Mesendoderm (in vitro differentiated cells): ENCODE measurements at regions not wholly inside any gene's neighbourhood (a gene's known extent, or its start where the extent isn't known, plus 50 kb on each side); places are given as distances from the start of the nearest gene placed in this dataset.
"Not testable (repeated sequence)": the region's sequence is repeated elsewhere in the genome, so short reads cannot be mapped to it uniquely, and the experiment has no call there.

Experiments used
- DNase-seq: peaks from one replicate; pipeline ENCODE4 v3.0.0; 2013
- H2AK5ac ChIP-seq: 2 replicates; pipeline ENCODE4 v1.6.1; 2013; ENCODE audit warnings: low read length, inconsistent platforms
- H2BK120ac ChIP-seq: 2 replicates; pipeline ENCODE4 v1.6.1; 2013; ENCODE audit warnings: low read depth, mild to moderate bottlenecking, low read length, moderate library complexity, mixed read lengths
- H2BK15ac ChIP-seq: replicated peaks from 2 replicates; pipeline ENCODE4 v1.6.1; 2013; ENCODE audit warnings: low read depth, mild to moderate bottlenecking, moderate library complexity
- H2BK5ac ChIP-seq: 2 replicates; pipeline ENCODE4 v1.6.1; 2013; ENCODE audit warnings: low read length, inconsistent platforms
- H3K18ac ChIP-seq: 2 replicates; pipeline ENCODE4 v1.6.1; 2013; ENCODE audit warnings: mild to moderate bottlenecking, low read length, mixed read lengths
- H3K23ac ChIP-seq: one replicate; pipeline ENCODE4 v1.6.1; 2013; ENCODE audit warnings: low read length
- H3K27ac ChIP-seq: 2 replicates; pipeline ENCODE4 v1.5.1; 2013; ENCODE audit warnings: low read depth, mild to moderate bottlenecking, inconsistent platforms, low read length, moderate library complexity
- H3K27me3 ChIP-seq: 2 replicates; pipeline ENCODE4 v1.6.1; 2013; ENCODE audit warnings: low read length, control low read depth, mild to moderate bottlenecking, inconsistent platforms; ENCODE audit not compliant: insufficient read depth, poor library complexity
- H3K36me3 ChIP-seq: 2 replicates; pipeline ENCODE4 v1.6.1; 2013; ENCODE audit warnings: low read length, inconsistent platforms; ENCODE audit not compliant: control insufficient read depth, insufficient read depth
- H3K4ac ChIP-seq: one replicate; pipeline ENCODE4 v1.6.1; 2013; ENCODE audit warnings: low read depth, mild to moderate bottlenecking, low read length, moderate library complexity
- H3K4me1 ChIP-seq: 2 replicates; pipeline ENCODE4 v1.6.1; 2013; ENCODE audit warnings: low read depth, low read length, inconsistent platforms; ENCODE audit not compliant: control insufficient read depth
- H3K4me2 ChIP-seq: 2 replicates; pipeline ENCODE4 v1.6.1; 2013; ENCODE audit warnings: low read length
- H3K4me3 ChIP-seq: 2 replicates; pipeline ENCODE4 v1.5.1; 2013; ENCODE audit warnings: mild to moderate bottlenecking, low read length
- H3K56ac ChIP-seq: one replicate; pipeline ENCODE4 v1.6.1; 2013; ENCODE audit warnings: low read length
- H3K79me1 ChIP-seq: 2 replicates; pipeline ENCODE4 v1.6.1; 2013; ENCODE audit warnings: low read length, inconsistent platforms
- H3K79me2 ChIP-seq: 2 replicates; pipeline ENCODE4 v1.6.1; 2013; ENCODE audit warnings: mild to moderate bottlenecking, low read length; ENCODE audit not compliant: control insufficient read depth, insufficient read depth
- H3K9ac ChIP-seq: 2 replicates; pipeline ENCODE4 v1.6.1; 2013; ENCODE audit warnings: low read length, inconsistent platforms
- H4K5ac ChIP-seq: one replicate; pipeline ENCODE4 v1.6.1; 2013; ENCODE audit warnings: low read length
- H4K8ac ChIP-seq: one replicate; pipeline ENCODE4 v1.6.1; 2013; ENCODE audit warnings: low read depth, mild to moderate bottlenecking, control low read depth, low read length, moderate library complexity
- WGBS: extraction: QIAGEN DNeasy Blood & Tissue Kit; methylation state at CpG from one replicate; pipeline ENCODE4 v1.1.7; 2013; ENCODE audit warnings: low lambda C conversion rate, missing lambda C conversion rate; ENCODE audit not compliant: insufficient coverage; ENCODE audit errors: extremely low coverage; 5-methylcytosine and 5-hydroxymethylcytosine counted together

- H3K9ac ChIP-seq, H4K5ac ChIP-seq, H4K8ac ChIP-seq, DNase-seq, H3K4me3 ChIP-seq, H2AK5ac ChIP-seq, H2BK15ac ChIP-seq, H3K4me1 ChIP-seq, H3K79me2 ChIP-seq, H3K27ac ChIP-seq, H3K36me3 ChIP-seq, H3K4ac ChIP-seq, H3K27me3 ChIP-seq, H2BK5ac ChIP-seq, H3K56ac ChIP-seq, H3K23ac ChIP-seq, H3K4me2 ChIP-seq, H3K18ac ChIP-seq, H2BK120ac ChIP-seq, H3K79me1 ChIP-seq: not testable (repeated sequence)
- no CpG with 5 or more reads among the region's 3 CpGs for WGBS
Measured at GRCh38 chr3:59170166-59170565, 120.3 kb upstream of the CFAP20DC start.

GRCh38 chr3:59167756-59168155, 117.9 kb upstream of the CFAP20DC start:
- no peak overlapping the region for H3K9ac ChIP-seq
- no peak overlapping the region for H3K4me3 ChIP-seq
- no peak overlapping the region for H3K23ac ChIP-seq
- H2BK120ac ChIP-seq, result no peak overlapping the region
- H2BK5ac ChIP-seq, result no peak overlapping the region
- no peak for DNase-seq
- no peak overlapping the region for H4K8ac ChIP-seq
- no peak overlapping the region for H3K27ac ChIP-seq
- H3K79me2 ChIP-seq, result no peaks in the 10 kb centered on the region
- no peak overlapping the region for H3K4ac ChIP-seq
- no peak overlapping the region for H3K4me2 ChIP-seq
- H4K5ac ChIP-seq, result no peak overlapping the region
- H3K27me3 ChIP-seq, result no peaks in the 10 kb centered on the region
- whole genome bisulfite sequencing, result no CpG with 5 or more reads among the region's 1 CpG
- no peaks in the 10 kb centered on the region for H3K4me1 ChIP-seq
- H3K36me3 ChIP-seq, result no peaks in the 10 kb centered on the region
- H3K18ac ChIP-seq, result no peak overlapping the region
- no peaks in the 10 kb centered on the region for H3K79me1 ChIP-seq
- no peak overlapping the region for H3K56ac ChIP-seq
- H2AK5ac ChIP-seq, result no peak overlapping the region
- no peak overlapping the region for H2BK15ac ChIP-seq

GRCh38 chr3:59163953-59164352, 114.1 kb upstream of the CFAP20DC start:
- Histone ChIP-seq H3K23ac (no peak overlapping the region), H2AK5ac (no peak overlapping the region), H4K5ac (no peak overlapping the region), H3K79me1 (no peaks in the 10 kb centered on the region), H2BK5ac (no peak overlapping the region), H3K79me2 (no peaks in the 10 kb centered on the region), H3K36me3 (no peaks in the 10 kb centered on the region), H2BK120ac (no peak overlapping the region), H3K4ac (no peak overlapping the region), H2BK15ac (no peak overlapping the region), H3K4me3 (no peak overlapping the region), H4K8ac (no peak overlapping the region), H3K56ac (no peak overlapping the region), H3K4me2 (no peak overlapping the region), H3K27me3 (no peaks in the 10 kb centered on the region), H3K4me1 (no peaks in the 10 kb centered on the region), H3K18ac (no peak overlapping the region), H3K9ac (no peak overlapping the region), H3K27ac (no peak overlapping the region)
- WGBS, result no CpG with 5 or more reads among the region's 2 CpGs
- DNase-seq, result no peak

- H3K23ac ChIP-seq, result no peak overlapping the region
- H3K18ac ChIP-seq, result no peak overlapping the region
- H3K36me3 ChIP-seq, result no peaks in the 10 kb centered on the region
- H3K79me2 ChIP-seq, result no peaks in the 10 kb centered on the region
- no peak overlapping the region for H3K27ac ChIP-seq
- no peak overlapping the region for H4K8ac ChIP-seq
- no peaks in the 10 kb centered on the region for H3K27me3 ChIP-seq
- no peak overlapping the region for H3K4me3 ChIP-seq
- no peak overlapping the region for H4K5ac ChIP-seq
- no peak overlapping the region for H3K4me2 ChIP-seq
- no peak overlapping the region for H2BK15ac ChIP-seq
- no peak overlapping the region for H3K9ac ChIP-seq
- H3K4ac ChIP-seq, result no peak overlapping the region
- H3K4me1 ChIP-seq, result no peaks in the 10 kb centered on the region
- no peak for DNase-seq
- no peak overlapping the region for H2BK120ac ChIP-seq
- no peaks in the 10 kb centered on the region for H3K79me1 ChIP-seq
- no CpG with 5 or more reads among the region's 7 CpGs for WGBS
- no peak overlapping the region for H3K56ac ChIP-seq
- no peak overlapping the region for H2BK5ac ChIP-seq
- H2AK5ac ChIP-seq, result no peak overlapping the region
Measured at GRCh38 chr3:59161048-59161447, 111.2 kb upstream of the CFAP20DC start.

GRCh38 chr3:59160133-59160746, 110.4 kb upstream of the CFAP20DC start:
- no peak overlapping the region for H3K4ac ChIP-seq
- no CpG with 5 or more reads among the region's 4 CpGs for WGBS

GRCh38 chr3:59153648-59154047, 103.8 kb upstream of the CFAP20DC start:
- Histone ChIP-seq H2AK5ac (no peak overlapping the region), H3K27me3 (peaks cover 1% of the 10 kb centered on the region), H3K4me2 (no peak overlapping the region), H3K4ac (no peak overlapping the region), H2BK5ac (no peak overlapping the region), H2BK15ac (no peak overlapping the region), H3K4me3 (no peak overlapping the region), H3K27ac (no peak overlapping the region), H4K5ac (no peak overlapping the region), H3K4me1 (peaks cover 2% of the 10 kb centered on the region), H4K8ac (no peak overlapping the region), H3K79me1 (no peaks in the 10 kb centered on the region), H3K9ac (no peak overlapping the region), H3K79me2 (no peaks in the 10 kb centered on the region), H2BK120ac (no peak overlapping the region), H3K36me3 (no peaks in the 10 kb centered on the region), H3K23ac (no peak overlapping the region), H3K56ac (no peak overlapping the region), H3K18ac (no peak overlapping the region)
- no peak for DNase-seq
- WGBS, result no CpG with 5 or more reads among the region's 1 CpG

More at GRCh38 chr3:59160133-59160746, 110.4 kb upstream of the CFAP20DC start:
- Histone ChIP-seq H3K79me2 (no peaks in the 10 kb centered on the region), H3K27ac (no peak overlapping the region), H3K18ac (no peak overlapping the region), H3K4me1 (no peaks in the 10 kb centered on the region), H2BK120ac (no peak overlapping the region), H3K36me3 (no peaks in the 10 kb centered on the region), H3K56ac (no peak overlapping the region), H3K79me1 (no peaks in the 10 kb centered on the region), H3K9ac (no peak overlapping the region), H3K23ac (no peak overlapping the region), H3K4me2 (no peak overlapping the region), H2AK5ac (no peak overlapping the region), H4K8ac (no peak overlapping the region), H2BK15ac (no peak overlapping the region), H2BK5ac (no peak overlapping the region), H3K4me3 (no peak overlapping the region), H4K5ac (no peak overlapping the region), H3K27me3 (no peaks in the 10 kb centered on the region)
- no peak for DNase-seq
